H9 (cell line): ENCODE measurements at regions not wholly inside any gene's neighbourhood (a gene's known extent, or its start where the extent isn't known, plus 50 kb on each side); places are given as distances from the start of the nearest gene placed in this dataset.

Experiments used
- DNase-seq: peaks from one replicate; pipeline ENCODE4 v3.0.0-alpha.2; 2017
- H2AFZ ChIP-seq: one replicate; pipeline ENCODE4 v1.6.1; 2013; ENCODE audit warnings: mild to moderate bottlenecking, low read length, control low read depth, moderate library complexity
- H2AK5ac ChIP-seq: 2 replicates; pipeline ENCODE4 v1.6.1; 2013; ENCODE audit warnings: low read length, control low read depth, mixed read lengths; ENCODE audit not compliant: insufficient read length
- H2BK120ac ChIP-seq: one replicate; pipeline ENCODE4 v1.6.1; 2013; ENCODE audit warnings: low read depth, mild to moderate bottlenecking, low read length, control low read depth, inconsistent platforms; ENCODE audit not compliant: poor library complexity, severe bottlenecking
- H2BK12ac ChIP-seq: 2 replicates; pipeline ENCODE4 v1.6.1; 2013; ENCODE audit warnings: low read length, control low read depth, mixed read lengths, low read depth; ENCODE audit not compliant: insufficient read length
- H2BK15ac ChIP-seq: 2 replicates; pipeline ENCODE4 v1.6.1; 2013; ENCODE audit warnings: low read depth, low read length, control low read depth
- H2BK20ac ChIP-seq: one replicate; pipeline ENCODE4 v1.6.1; 2013; ENCODE audit warnings: low read depth, mild to moderate bottlenecking, low read length, control low read depth, inconsistent platforms; ENCODE audit not compliant: poor library complexity, severe bottlenecking
- H2BK5ac ChIP-seq: 2 replicates; pipeline ENCODE4 v1.6.1; 2013; ENCODE audit warnings: low read length, control low read depth, mixed read lengths; ENCODE audit not compliant: insufficient read length
- H3K14ac ChIP-seq: 2 replicates; pipeline ENCODE4 v1.6.1; 2013; ENCODE audit warnings: low read length, control low read depth; ENCODE audit not compliant: insufficient read depth
- H3K18ac ChIP-seq: 2 replicates; pipeline ENCODE4 v1.6.1; 2013; ENCODE audit warnings: low read depth, mild to moderate bottlenecking, mixed read lengths, low read length, control low read depth; ENCODE audit not compliant: insufficient read length
- H3K23ac ChIP-seq: 2 replicates; pipeline ENCODE4 v1.6.1; 2013; ENCODE audit warnings: low read length, control low read depth, mixed read lengths, low read depth; ENCODE audit not compliant: insufficient read length
- H3K23me2 ChIP-seq: 2 replicates; pipeline ENCODE4 v1.6.1; 2013; ENCODE audit warnings: low read depth, mild to moderate bottlenecking, mixed read lengths, low read length, control low read depth; ENCODE audit not compliant: insufficient read length, poor library complexity, severe bottlenecking
- H3K27ac ChIP-seq: 2 replicates; pipeline ENCODE4 v1.5.1; 2013; ENCODE audit warnings: low read length, control low read depth, mixed read lengths, low read depth; ENCODE audit not compliant: insufficient read length
- H3K27me3 ChIP-seq: 2 replicates; pipeline ENCODE4 v1.6.1; 2013; ENCODE audit warnings: low read length, control low read depth, inconsistent platforms; ENCODE audit not compliant: insufficient read depth
- H3K4ac ChIP-seq: 2 replicates; pipeline ENCODE4 v1.6.1; 2013; ENCODE audit warnings: low read depth, mild to moderate bottlenecking, control low read depth, inconsistent platforms, low read length, moderate library complexity
- H3K4me1 ChIP-seq: 2 replicates; pipeline ENCODE4 v1.6.1; 2013; ENCODE audit warnings: low read length, control low read depth, inconsistent platforms; ENCODE audit not compliant: insufficient read depth
- H3K4me2 ChIP-seq: 2 replicates; pipeline ENCODE4 v1.6.1; 2013; ENCODE audit warnings: low read length, control low read depth, mixed read lengths; ENCODE audit not compliant: insufficient read length, insufficient read depth
- H3K56ac ChIP-seq: 2 replicates; pipeline ENCODE4 v1.6.1; 2013; ENCODE audit warnings: low read depth, mild to moderate bottlenecking, mixed read lengths, low read length, control low read depth; ENCODE audit not compliant: insufficient read length
- H3K79me1 ChIP-seq: 2 replicates; pipeline ENCODE4 v1.6.1; 2013; ENCODE audit warnings: low read depth, mild to moderate bottlenecking, moderate library complexity, low read length, control low read depth, inconsistent platforms; ENCODE audit not compliant: insufficient read depth, poor library complexity, severe bottlenecking
- H3K79me2 ChIP-seq: 2 replicates; pipeline ENCODE4 v1.6.1; 2013; ENCODE audit warnings: low read length, control low read depth, inconsistent platforms; ENCODE audit not compliant: insufficient read depth
- H3K9ac ChIP-seq: 2 replicates; pipeline ENCODE4 v1.6.1; 2013; ENCODE audit warnings: low read length, control low read depth, mixed read lengths; ENCODE audit not compliant: insufficient read length; ENCODE audit errors: extremely low read depth
- H3K9me3 ChIP-seq: one replicate; pipeline ENCODE4 v1.6.1; 2013; ENCODE audit warnings: low read depth, low read length, inconsistent platforms; ENCODE audit not compliant: control insufficient read depth
- H3T11ph ChIP-seq: one replicate; pipeline ENCODE4 v1.6.1; 2013; ENCODE audit warnings: mild to moderate bottlenecking, low read length, control low read depth, inconsistent platforms
- H4K20me1 ChIP-seq: one replicate; pipeline ENCODE4 v1.6.1; 2013; ENCODE audit not compliant: control insufficient read depth, insufficient read length, insufficient read depth
- H4K5ac ChIP-seq: 2 replicates; pipeline ENCODE4 v1.6.1; 2013; ENCODE audit warnings: low read depth, mild to moderate bottlenecking, mixed read lengths, low read length, control low read depth; ENCODE audit not compliant: insufficient read length
- H4K8ac ChIP-seq: replicated peaks from 2 replicates; pipeline ENCODE4 v1.6.1; 2013; ENCODE audit warnings: low read length, control low read depth, mixed read lengths, low read depth; ENCODE audit not compliant: insufficient read length
- H4K91ac ChIP-seq: 2 replicates; pipeline ENCODE4 v1.6.1; 2013; ENCODE audit warnings: low read depth, mild to moderate bottlenecking, moderate library complexity, mixed read lengths, low read length, control low read depth; ENCODE audit not compliant: insufficient read length
- H3K27ac Mint-ChIP-seq, 3 experiments: 2 replicates in 2 of 3; 3 replicates in 1 of 3; pipeline ENCODE4 v1.8.0; 2020 to 2021; ENCODE audit warnings: mixed read lengths in 3 of 3, mild to moderate bottlenecking in 1 of 3, moderate library complexity in 1 of 3
- H3K27me3 Mint-ChIP-seq: 2 replicates; pipeline ENCODE4 v1.8.0; 2021; ENCODE audit warnings: low read depth, mild to moderate bottlenecking, moderate library complexity, mixed read lengths
- H3K36me3 Mint-ChIP-seq, 3 experiments: 2 replicates in 2 of 3; 3 replicates in 1 of 3; pipeline ENCODE4 v1.8.0; 2020 to 2021; ENCODE audit warnings: low read depth in 3 of 3, mixed read lengths in 3 of 3; ENCODE audit not compliant: insufficient read depth in 1 of 3
- H3K4me1 Mint-ChIP-seq, 2 experiments: 2 replicates each; pipeline ENCODE4 v1.8.0; 2020; ENCODE audit warnings: mixed read lengths in 2 of 2
- H3K4me3 Mint-ChIP-seq, 2 experiments: 2 replicates in 1 of 2; 3 replicates in 1 of 2; pipeline ENCODE4 v1.8.0; 2020 to 2021; ENCODE audit warnings: mild to moderate bottlenecking in 2 of 2, mixed read lengths in 2 of 2, moderate library complexity in 1 of 2
- H3K9me3 Mint-ChIP-seq, 2 experiments: 2 replicates in 1 of 2; 3 replicates in 1 of 2; pipeline ENCODE4 v1.8.0; 2020; ENCODE audit warnings: mild to moderate bottlenecking in 2 of 2, mixed read lengths in 2 of 2, moderate library complexity in 1 of 2
- WGBS: extraction: QIAGEN DNeasy Blood & Tissue Kit; methylation state at CpG from one replicate; pipeline ENCODE4 v1.1.7; 2013; ENCODE audit warnings: missing lambda C conversion rate, low lambda C conversion rate, mixed read lengths; ENCODE audit not compliant: insufficient read length; ENCODE audit errors: extremely low coverage; 5-methylcytosine and 5-hydroxymethylcytosine counted together
- TF ChIP-seq, protein P1 (sequence below): fragments of 200-600 bp; sonication (generic); conservative IDR thresholded peaks from 3 replicates; pipeline ENCODE4 v1.8.0; 2021; ENCODE audit warnings: antibody characterized with exemption, mild to moderate bottlenecking

DNA sequence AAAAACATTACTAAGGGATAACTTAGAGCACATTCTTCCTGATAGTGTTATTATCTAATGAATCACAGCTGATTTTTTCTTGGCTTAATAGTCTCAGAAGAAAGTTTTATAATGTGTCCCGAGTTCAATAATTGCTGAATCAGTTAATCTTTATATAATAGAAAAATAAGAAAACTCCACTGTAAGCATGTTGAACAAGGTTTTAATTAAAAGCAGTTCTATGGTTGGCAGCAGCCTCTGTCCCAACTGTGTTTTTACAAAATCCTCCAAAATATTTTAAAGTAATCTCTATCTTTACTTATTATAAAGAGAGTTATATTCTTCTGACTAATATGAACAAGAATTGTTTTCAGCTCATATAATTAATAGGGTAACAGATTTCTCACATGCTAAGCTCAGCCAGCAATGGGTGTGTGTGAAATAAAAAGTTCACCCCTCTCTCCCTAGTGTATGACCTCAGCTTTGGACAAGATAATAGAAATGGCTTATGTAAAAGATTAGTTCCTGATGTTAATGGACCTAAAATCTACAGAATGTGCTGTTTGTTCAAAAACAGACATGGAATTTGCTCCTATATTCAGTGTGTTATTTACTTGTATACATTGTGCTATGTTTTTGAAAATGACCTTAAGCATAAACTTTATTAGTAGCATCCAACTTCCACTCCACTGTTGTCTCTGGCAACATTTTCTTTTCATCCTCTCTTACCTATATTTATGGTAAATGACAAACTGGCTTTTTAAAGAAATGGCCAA is 67.1 kb upstream of the DCN start:
- Histone ChIP-seq H3K23ac (no peak overlapping the region), H3K9me3 (no peaks in the 10 kb centered on the region), H3K9ac (no peak overlapping the region), H3K27ac (no peak overlapping the region), H2BK15ac (no peak overlapping the region), H2AK5ac (no peak overlapping the region), H3K23me2 (no peaks in the 10 kb centered on the region), H2BK5ac (no peak overlapping the region), H2BK120ac (no peak overlapping the region), H3K4me1 (no peaks in the 10 kb centered on the region), H3K79me2 (no peaks in the 10 kb centered on the region), H4K8ac (no peak overlapping the region), H4K5ac (no peak overlapping the region), H3T11ph (no peak overlapping the region), H3K4ac (no peak overlapping the region), H3K14ac (no peak overlapping the region), H2BK20ac (no peak overlapping the region), H3K56ac (no peak overlapping the region), H3K27me3 (no peaks in the 10 kb centered on the region), H4K91ac (no peak overlapping the region), H3K18ac (no peak overlapping the region), H2AFZ (no peak overlapping the region), H4K20me1 (no peaks in the 10 kb centered on the region), H3K79me1 (no peaks in the 10 kb centered on the region), H2BK12ac (no peak overlapping the region), H3K4me2 (no peak overlapping the region)
- TF ChIP-seq, protein P1, sequence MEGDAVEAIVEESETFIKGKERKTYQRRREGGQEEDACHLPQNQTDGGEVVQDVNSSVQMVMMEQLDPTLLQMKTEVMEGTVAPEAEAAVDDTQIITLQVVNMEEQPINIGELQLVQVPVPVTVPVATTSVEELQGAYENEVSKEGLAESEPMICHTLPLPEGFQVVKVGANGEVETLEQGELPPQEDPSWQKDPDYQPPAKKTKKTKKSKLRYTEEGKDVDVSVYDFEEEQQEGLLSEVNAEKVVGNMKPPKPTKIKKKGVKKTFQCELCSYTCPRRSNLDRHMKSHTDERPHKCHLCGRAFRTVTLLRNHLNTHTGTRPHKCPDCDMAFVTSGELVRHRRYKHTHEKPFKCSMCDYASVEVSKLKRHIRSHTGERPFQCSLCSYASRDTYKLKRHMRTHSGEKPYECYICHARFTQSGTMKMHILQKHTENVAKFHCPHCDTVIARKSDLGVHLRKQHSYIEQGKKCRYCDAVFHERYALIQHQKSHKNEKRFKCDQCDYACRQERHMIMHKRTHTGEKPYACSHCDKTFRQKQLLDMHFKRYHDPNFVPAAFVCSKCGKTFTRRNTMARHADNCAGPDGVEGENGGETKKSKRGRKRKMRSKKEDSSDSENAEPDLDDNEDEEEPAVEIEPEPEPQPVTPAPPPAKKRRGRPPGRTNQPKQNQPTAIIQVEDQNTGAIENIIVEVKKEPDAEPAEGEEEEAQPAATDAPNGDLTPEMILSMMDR = no peak
- DNase-seq = no peak
- no peaks in the 10 kb centered on the region for H3K4me1 Mint-ChIP-seq
- H3K27me3 Mint-ChIP-seq = no peaks in the 10 kb centered on the region
- no CpG with 5 or more reads among the region's 1 CpG for WGBS
- H3K27ac Mint-ChIP-seq = no peak overlapping the region
- no peaks in the 10 kb centered on the region for H3K36me3 Mint-ChIP-seq
- no peaks in the 10 kb centered on the region for H3K9me3 Mint-ChIP-seq
- H3K4me3 Mint-ChIP-seq = no peak overlapping the region
